K562 (cell line): ENCODE measurements at regions not wholly inside any gene's neighbourhood (a gene's known extent, or its start where the extent isn't known, plus 50 kb on each side); places are given as distances from the start of the nearest gene placed in this dataset.

Experiments used
- ATAC-seq: fragments of 200-7000 bp; cut with Tn5 transposase; 3 replicates; pipeline ENCODE4 v1.9.1; 2020; ENCODE audit warnings: moderate library complexity
- BruUV-seq: library from RNA; stranded (reverse); fragments of 400-500 nt; replicated peaks from 2 replicates; lab custom pipeline; 2021; lab: Mats Ljungman, UMichigan
- CTCF ChIA-PET: fragments of 300-600 bp; formaldehyde crosslinking; extraction: SDS; loops from one replicate; lab custom pipeline; 2021; ENCODE audit warnings: low intra/inter-chr PET ratio; lab: Yijun Ruan, JAX
- POLR2A ChIA-PET: fragments of 300-600, 350-650 bp; sonication (Branson Sonifier 250); formaldehyde crosslinking; extraction: SDS; loops from one replicate; lab custom pipeline; 2021; ENCODE audit warnings: antibody characterized with exemption, inconsistent platforms; lab: Yijun Ruan, JAX
- DNase-seq, 4 experiments: peaks; one replicate each; pipeline versions ENCODE4 v3.0.0 to v3.0.0-alpha.2; 2011 to 2018; ENCODE audit warnings: low spot score in 3 of 4, mixed read lengths in 3 of 4; ENCODE audit errors: extremely low read depth in 1 of 4
- FAIRE-seq: peaks from 2 replicates; lab custom pipeline; 2011; peaks lifted over from hg19 to GRCh38; lab: Jason Lieb, UNC
- H2AFZ ChIP-seq: 2 replicates; pipeline ENCODE4 v1.6.0; 2011; ENCODE audit warnings: low read depth, low read length, control low read depth, inconsistent platforms
- H3K27ac ChIP-seq: fragments of 200-600 bp; 3 replicates; pipeline ENCODE4 v1.8.0; 2011; ENCODE audit warnings: low read depth, mild to moderate bottlenecking, control low read depth, inconsistent platforms, low read length, moderate library complexity, mixed read lengths; ENCODE audit errors: extremely low read depth
- H3K27me3 ChIP-seq, 2 experiments: fragments of 300-600 bp in 1 of 2; 2 replicates in 1 of 2; 3 replicates in 1 of 2; pipeline versions ENCODE4 v1.6.0 to v1.8.0; 2011; ENCODE audit warnings: inconsistent platforms in 2 of 2, low read length in 2 of 2, mild to moderate bottlenecking in 1 of 2, mixed read lengths in 1 of 2, moderate library complexity in 1 of 2; ENCODE audit not compliant: control insufficient read depth in 2 of 2, insufficient read depth in 2 of 2
- H3K36me3 ChIP-seq: fragments of 300-600 bp; 3 replicates; pipeline ENCODE4 v1.8.0; 2011; ENCODE audit warnings: mild to moderate bottlenecking, low read length, inconsistent platforms; ENCODE audit not compliant: control insufficient read depth, insufficient read depth
- H3K4me1 ChIP-seq, 2 experiments: fragments of 200-600 bp in 1 of 2; replicated peaks in 1 of 2; 2 replicates in 1 of 2; 3 replicates in 1 of 2; pipeline versions ENCODE4 v1.5.1 to v1.8.0; 2011; ENCODE audit warnings: inconsistent platforms in 2 of 2, low read length in 2 of 2, mild to moderate bottlenecking in 1 of 2, mixed read lengths in 1 of 2, moderate library complexity in 1 of 2; ENCODE audit not compliant: control insufficient read depth in 2 of 2, insufficient read depth in 2 of 2
- H3K4me2 ChIP-seq: 2 replicates; pipeline ENCODE4 v1.6.1; 2011; ENCODE audit warnings: low read length, control low read depth, inconsistent platforms, mixed read lengths; ENCODE audit not compliant: insufficient read depth
- H3K4me3 ChIP-seq: fragments of 200-600 bp; sonication (generic), shearing (Covaris generic); 2 replicates; pipeline ENCODE4 v1.5.1; 2016; ENCODE audit warnings: control low read depth, inconsistent platforms
- H3K79me2 ChIP-seq: fragments of 200-600 bp; 3 replicates; pipeline ENCODE4 v1.8.0; 2011; ENCODE audit warnings: low read length, inconsistent platforms; ENCODE audit not compliant: control insufficient read depth, insufficient read depth
- H3K9ac ChIP-seq, 2 experiments: 2 replicates each; pipeline versions ENCODE4 v1.6.0 to v1.6.1; 2011; ENCODE audit warnings: low read depth in 2 of 2, low read length in 2 of 2, control low read depth in 1 of 2, inconsistent platforms in 1 of 2, mild to moderate bottlenecking in 1 of 2, mixed read lengths in 1 of 2; ENCODE audit not compliant: insufficient read depth in 1 of 2
- H3K9me1 ChIP-seq: one replicate; pipeline ENCODE4 v1.6.0; 2011; ENCODE audit warnings: inconsistent platforms, mild to moderate bottlenecking, low read length, moderate library complexity; ENCODE audit not compliant: control insufficient read depth, insufficient read depth
- H3K9me3 ChIP-seq: replicated peaks from 2 replicates; pipeline ENCODE4 v1.5.1; 2011; ENCODE audit warnings: low read depth, low read length, inconsistent platforms; ENCODE audit not compliant: control insufficient read depth, insufficient read depth
- H4K20me1 ChIP-seq: replicated peaks from 2 replicates; pipeline ENCODE4 v1.6.1; 2011; ENCODE audit warnings: low read length, inconsistent platforms, mixed read lengths; ENCODE audit not compliant: control insufficient read depth, insufficient read depth
- ARNT ChIP-seq, 2 experiments: fragments of 450-650 bp; IDR thresholded peaks; 2 replicates each; pipeline ENCODE4 v1.6.1; 2016; ENCODE audit warnings: mild to moderate bottlenecking in 1 of 2
- ESRRA ChIP-seq: fragments of 450-650 bp; IDR thresholded peaks from 2 replicates; pipeline ENCODE4 v1.6.1; 2014; ENCODE audit warnings: low read depth, mild to moderate bottlenecking, moderate library complexity, borderline replicate concordance
- GTF2A2 ChIP-seq: IDR thresholded peaks from 2 replicates; pipeline ENCODE4 v1.6.1; 2016; ENCODE audit warnings: mild to moderate bottlenecking, missing genetic modification characterization, missing compliant biosample characterization
- HINFP ChIP-seq: fragments of 450-650 bp; conservative IDR thresholded peaks from 2 replicates; pipeline ENCODE4 v1.6.1; 2016; ENCODE audit warnings: missing genetic modification characterization, low read depth, mild to moderate bottlenecking, control low read depth, missing compliant biosample characterization
- MEF2D ChIP-seq: conservative IDR thresholded peaks from 2 replicates; pipeline ENCODE4 v1.6.1; 2016; ENCODE audit warnings: low read depth, missing genetic modification characterization, missing compliant biosample characterization
- MITF ChIP-seq: IDR thresholded peaks from 2 replicates; pipeline ENCODE4 v1.6.1; 2014; ENCODE audit warnings: antibody characterized with exemption
- MLX ChIP-seq, 2 experiments: fragments of 450-650 bp in 1 of 2; sonication (generic) in 1 of 2; formaldehyde crosslinking; conservative IDR thresholded peaks; 2 replicates each; pipeline versions ENCODE4 v1.4.0 to v1.8.1; 2020 to 2022; ENCODE audit warnings: mild to moderate bottlenecking in 1 of 2, missing genetic modification reagents in 1 of 2
- PTRF ChIP-seq: fragments of 450-650 bp; IDR thresholded peaks from 2 replicates; pipeline ENCODE4 v1.6.1; 2016; ENCODE audit warnings: mild to moderate bottlenecking, missing genetic modification characterization, missing compliant biosample characterization
- SRSF9 ChIP-seq: fragments of 200-400 bp; formaldehyde crosslinking; IDR thresholded peaks from 2 replicates; pipeline ENCODE4 v1.6.1; 2017; ENCODE audit warnings: low read depth, low read length, borderline replicate concordance
- TEAD4 ChIP-seq, 2 experiments: sonication (generic) in 1 of 2; formaldehyde crosslinking in 1 of 2; IDR thresholded peaks; 2 replicates each; pipeline versions ENCODE4 v1.6.1 to v1.8.0; 2012 to 2022; ENCODE audit warnings: borderline replicate concordance in 1 of 2, inconsistent platforms in 1 of 2, low read length in 1 of 2, mild to moderate bottlenecking in 1 of 2, missing genetic modification reagents in 1 of 2
- WHSC1 ChIP-seq: IDR thresholded peaks from one replicate; pipeline ENCODE4 v1.6.1; 2012; ENCODE audit warnings: low read length, control low read depth, inconsistent platforms
- ZNF282 ChIP-seq: sonication (generic); formaldehyde crosslinking; IDR thresholded peaks from 2 replicates; pipeline ENCODE4 v1.8.1; 2023; ENCODE audit warnings: missing genetic modification reagents
- ZNF41 ChIP-seq: fragments of 250-450 bp; sonication (Bioruptor Pico); conservative IDR thresholded peaks from 2 replicates; pipeline ENCODE4 v1.4.0; 2020; ENCODE audit warnings: mild to moderate bottlenecking
- WGBS: fragments of 100-300 bp; shearing (Covaris generic); methylation state at CpG from one replicate; pipeline ENCODE4 v1.1.6; 2016; ENCODE audit warnings: low coverage, mixed read lengths; ENCODE audit not compliant: insufficient coverage; ENCODE audit errors: missing lambda C conversion rate; 5-methylcytosine and 5-hydroxymethylcytosine counted together
- in situ Hi-C: fragments of 300-500 bp; cut with MboI; formaldehyde crosslinking; loops from 4 replicates; pipeline ENCODE4 v1.15.0; 2018; ENCODE audit warnings: inconsistent platforms, mixed read lengths
- intact Hi-C: fragments of 100-400 bp; cut with micrococcal nuclease; formaldehyde crosslinking; loops from 2 replicates; pipeline ENCODE4 v1.14.2; 2022

GRCh38 chrX:7372825-7373525 lies 225.0 kb upstream of the PUDP start:
- ChIA-PET POLR2A (interaction anchor here (0.6 kb wide), 1 partner anchor 42 kb away, joined by 3 read pairs; no protein-coding TSS in a partner anchor), CTCF (no interaction called here)
- Histone ChIP-seq H4K20me1 (no peaks in the 10 kb centered on the region), H3K27me3 (no peaks in the 10 kb centered on the region), H3K9me3 (no peaks in the 10 kb centered on the region), H3K4me3 (no peak overlapping the region), H3K9ac (no peak overlapping the region), H3K9me1 (no peaks in the 10 kb centered on the region), H3K27ac (no peak overlapping the region), H3K4me1 (no peaks in the 10 kb centered on the region), H2AFZ (no peak overlapping the region), H3K79me2 (no peaks in the 10 kb centered on the region), H3K36me3 (no peaks in the 10 kb centered on the region), H3K4me2 (no peak overlapping the region)
- TF ChIP-seq SRSF9 (no peak), PTRF (tag) (no peak), MITF (no peak), ARNT (IDR thresholded peaks at IDR 0.05) (no peak), TEAD4 (IDR thresholded peaks at IDR 0.05; ENCODE audit: low read length) (no peak), TEAD4 (CRISPR knock-in tag; IDR thresholded peaks at IDR 0.05; ENCODE audit: borderline replicate concordance) (no peak), WHSC1 (no peak), MEF2D (tag) (no peak), ESRRA (no peak), HINFP (no peak), ZNF282 (CRISPR knock-in tag) (no peak), GTF2A2 (tag) (no peak), MLX (CRISPR knock-in tag; conservative IDR thresholded peaks at IDR 0.05) (no peak), ZNF41 (CRISPR knock-in tag) (no peak)
- in situ Hi-C loops: no loop called here
- intact Hi-C loops: no loop called here
- DNase-seq: no peak
- no peak for FAIRE-seq
- ATAC-seq: no peak
- BruUV-seq: no TSS peak
- WGBS: 2% methylated on average over 7 of the region's 7 CpGs
